K562 (cell line): ENCODE measurements at regions not wholly inside any gene's neighbourhood (a gene's known extent, or its start where the extent isn't known, plus 50 kb on each side); places are given as distances from the start of the nearest gene placed in this dataset.

Source experiments
- CCAR2 ChIP-seq: fragments of 200-400 bp; formaldehyde crosslinking; IDR thresholded peaks from 2 replicates; pipeline ENCODE4 v1.6.1; 2017; ENCODE audit warnings: mild to moderate bottlenecking, low read depth, low read length
- CTCF ChIP-seq, 3 experiments: IDR thresholded peaks in 2 of 3; conservative IDR thresholded peaks in 1 of 3; 2 replicates each; pipeline ENCODE4 v1.5.1; 2011 to 2012; ENCODE audit warnings: low read length in 3 of 3, mild to moderate bottlenecking in 3 of 3, control low read depth in 2 of 3, improper control_type of control experiment in 1 of 3, inconsistent platforms in 1 of 3, low read depth in 1 of 3, mixed read lengths in 1 of 3, moderate library complexity in 1 of 3; ENCODE audit not compliant: insufficient read depth in 2 of 3
- EGR1 ChIP-seq: fragments of 450-650 bp; conservative IDR thresholded peaks from 2 replicates; pipeline ENCODE4 v1.6.1; 2017; ENCODE audit warnings: mild to moderate bottlenecking
- POLR2A ChIP-seq: fragments of 450-650 bp; conservative IDR thresholded peaks from 2 replicates; pipeline ENCODE4 v1.6.1; 2016
- RFX5 ChIP-seq: IDR thresholded peaks from 2 replicates; pipeline ENCODE4 v1.6.1; 2011; ENCODE audit warnings: low read depth, mild to moderate bottlenecking, improper control_type of control experiment, low read length
- SAFB2 ChIP-seq: fragments of 200-400 bp; formaldehyde crosslinking; IDR thresholded peaks from 2 replicates; pipeline ENCODE4 v1.6.1; 2018; ENCODE audit warnings: borderline replicate concordance, low read length, low read depth, moderate library complexity; ENCODE audit not compliant: severe bottlenecking
- TARDBP ChIP-seq: fragments of 450-650 bp; IDR thresholded peaks from 2 replicates; pipeline ENCODE4 v1.6.1; 2016
- TCF7L2 ChIP-seq: fragments of 150-350 bp; IDR thresholded peaks from 2 replicates; pipeline ENCODE4 v1.6.1; 2016; ENCODE audit warnings: low read depth, mild to moderate bottlenecking, low read length, moderate library complexity
- ZNF143 ChIP-seq: sonication (generic); formaldehyde crosslinking; IDR thresholded peaks from 2 replicates; pipeline ENCODE4 v1.9.0; 2022; ENCODE audit warnings: mild to moderate bottlenecking, missing genetic modification reagents
- ZNF280B ChIP-seq: fragments of 250-450 bp; sonication (Bioruptor Pico); IDR thresholded peaks from 2 replicates; pipeline ENCODE4 v1.5.1; 2021; ENCODE audit warnings: mild to moderate bottlenecking

- TF ChIP-seq ZNF143 (CRISPR knock-in tag) (no peak), CTCF (IDR thresholded peaks at IDR 0.05 in 2 of 3, conservative IDR thresholded peaks at IDR 0.05 in 1 of 3; ENCODE audit: insufficient read depth in 2 of 3, low read depth in 1 of 3, low read length in 3 of 3) (no peak), POLR2A (no peak), RFX5 (no peak), CCAR2 (no peak), TCF7L2 (no peak), TARDBP (no peak), SAFB2 (no peak), ZNF280B (CRISPR knock-in tag) (no peak), EGR1 (no peak)
Measured at GRCh38 chr5:158421319-158421718, 562.4 kb upstream of the CLINT1 start.
